ENCODE measurements at regions not wholly inside any gene's neighbourhood (a gene's known extent, or its start where the extent isn't known, plus 50 kb on each side); places are given as distances from the start of the nearest gene placed in this dataset.

- no peak for TF ChIP-seq POLR2AphosphoS5 (IDR thresholded peaks at IDR 0.05; ENCODE audit: low read depth, low read length)
- TF ChIP-seq REST (IDR thresholded peaks at IDR 0.05; ENCODE audit: insufficient read depth in 1 of 2, low read depth in 2 of 2, low read length in 2 of 2): no peak
- no peak for TF ChIP-seq TAF1 (IDR thresholded peaks at IDR 0.05; ENCODE audit: borderline replicate concordance, insufficient read depth, low read length)
- no peak for TF ChIP-seq SIN3A (IDR thresholded peaks at IDR 0.05; ENCODE audit: borderline replicate concordance, insufficient read depth, low read length)
- TF ChIP-seq FOXP2 (optimal IDR thresholded peaks at IDR 0.05; ENCODE audit: borderline replicate concordance, extremely low read depth, extremely low read length, insufficient read depth): no peak
Measured at GRCh38 chr1:30412241-30413110, 310.9 kb downstream of the MATN1 start.

DNA sequence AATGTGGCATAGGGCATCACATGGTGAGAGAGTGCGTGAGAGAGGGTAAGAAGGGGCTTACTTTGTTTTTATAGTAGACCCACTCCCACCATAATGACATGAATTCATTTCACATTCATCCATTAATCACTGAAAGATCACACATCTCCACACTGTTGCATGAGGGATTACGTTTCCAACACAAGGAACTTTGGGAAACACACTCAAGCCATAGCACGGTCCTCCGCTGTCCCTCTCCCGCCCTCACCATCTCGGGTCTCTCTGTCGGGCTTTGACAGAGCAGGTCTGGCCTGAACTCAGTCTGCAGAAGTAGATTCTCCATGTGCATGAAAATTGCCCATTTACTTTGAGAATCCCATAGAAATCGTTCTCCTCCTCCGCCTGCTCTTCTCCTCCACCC, 312.2 kb downstream of the MATN1 start:
- TF ChIP-seq TAF1 (IDR thresholded peaks at IDR 0.05; ENCODE audit: borderline replicate concordance, insufficient read depth, low read length): no peak
- no peak for TF ChIP-seq FOXP2 (optimal IDR thresholded peaks at IDR 0.05; ENCODE audit: borderline replicate concordance, extremely low read depth, extremely low read length, insufficient read depth)
- TF ChIP-seq REST (IDR thresholded peaks at IDR 0.05; ENCODE audit: insufficient read depth in 1 of 2, low read depth in 2 of 2, low read length in 2 of 2): no peak
- TF ChIP-seq SIN3A (IDR thresholded peaks at IDR 0.05; ENCODE audit: borderline replicate concordance, insufficient read depth, low read length): no peak
- TF ChIP-seq POLR2AphosphoS5 (IDR thresholded peaks at IDR 0.05; ENCODE audit: low read depth, low read length): no peak

- TF ChIP-seq REST (IDR thresholded peaks at IDR 0.05; ENCODE audit: insufficient read depth in 1 of 2, low read depth in 2 of 2, low read length in 2 of 2) (no peak), TAF1 (IDR thresholded peaks at IDR 0.05; ENCODE audit: borderline replicate concordance, insufficient read depth, low read length) (no peak), SIN3A (IDR thresholded peaks at IDR 0.05; ENCODE audit: borderline replicate concordance, insufficient read depth, low read length) (no peak), FOXP2 (optimal IDR thresholded peaks at IDR 0.05; ENCODE audit: borderline replicate concordance, extremely low read depth, extremely low read length, insufficient read depth) (no peak), POLR2AphosphoS5 (IDR thresholded peaks at IDR 0.05; ENCODE audit: low read depth, low read length) (no peak)
Measured at GRCh38 chr1:30410153-30410851, 313.1 kb downstream of the MATN1 start.

- TF ChIP-seq POLR2AphosphoS5 (IDR thresholded peaks at IDR 0.05; ENCODE audit: low read depth, low read length) (no peak), REST (IDR thresholded peaks at IDR 0.05; ENCODE audit: insufficient read depth in 1 of 2, low read depth in 2 of 2, low read length in 2 of 2) (no peak), TAF1 (IDR thresholded peaks at IDR 0.05; ENCODE audit: borderline replicate concordance, insufficient read depth, low read length) (no peak), FOXP2 (optimal IDR thresholded peaks at IDR 0.05; ENCODE audit: borderline replicate concordance, extremely low read depth, extremely low read length, insufficient read depth) (no peak), SIN3A (IDR thresholded peaks at IDR 0.05; ENCODE audit: borderline replicate concordance, insufficient read depth, low read length) (no peak)
Measured at GRCh38 chr1:30409476-30410152, 313.8 kb downstream of the MATN1 start.

All from PFSK-1 (cell line).